ENCODE measurements at regions not wholly inside any gene's neighbourhood (a gene's known extent, or its start where the extent isn't known, plus 50 kb on each side); places are given as distances from the start of the nearest gene placed in this dataset.

GRCh38 chr18:78239090-78239457 is 740.5 kb upstream of the SALL3 start:
- no peaks in the 10 kb centered on the region for H4K20me1 ChIP-seq (ENCODE audit: insufficient read depth, low read length)
- H3K4me2 ChIP-seq (replicated peaks; ENCODE audit: extremely low read depth, low read length, poor library complexity, severe bottlenecking), result no peak overlapping the region
- Mint-ChIP-seq H3K4me1 (no peaks in the 10 kb centered on the region), H3K9me3 (peaks cover 2 to 9% (median 6%) of the 10 kb centered on the region in 7 donors), H3K4me3 (no peak overlapping the region), H3K36me3 (no peaks in the 10 kb centered on the region), H3K27me3 (ENCODE audit: low read depth in 3 of 3) (peaks cover 0 to 3% (median 2%) of the 10 kb centered on the region in 3 donors), H3K27ac (no peak overlapping the region)
- TF ChIP-seq CTCF (IDR thresholded peaks at IDR 0.05), result no peak
- H3K4me1 ChIP-seq (ENCODE audit: control insufficient read depth in 1 of 2, insufficient read depth in 2 of 2, low read length in 2 of 2), result no peaks in the 10 kb centered on the region
- H3K9ac ChIP-seq (ENCODE audit: insufficient read depth, low read length, poor library complexity, severe bottlenecking), result no peak overlapping the region
- no peak overlapping the region for H3K4me3 ChIP-seq (replicated peaks in 1 of 3; ENCODE audit: low read depth in 2 of 3, low read length in 3 of 3)
- no peaks in the 10 kb centered on the region for H3K27me3 ChIP-seq (ENCODE audit: control insufficient read depth in 2 of 2, insufficient read depth in 2 of 2, low read length in 2 of 2)
- peaks cover 10 to 16% of the 10 kb centered on the region in 2 donors for H3K9me3 ChIP-seq (replicated peaks in 1 of 2; ENCODE audit: control insufficient read depth in 1 of 2, insufficient read depth in 1 of 2, low read length in 2 of 2)
- no peak overlapping the region for H2AFZ ChIP-seq (ENCODE audit: insufficient read depth, low read depth, low read length, poor library complexity, severe bottlenecking)
- H3K79me2 ChIP-seq (ENCODE audit: insufficient read depth, low read length), result no peaks in the 10 kb centered on the region
- no peak overlapping the region for H3K27ac ChIP-seq (ENCODE audit: low read depth in 1 of 2, low read length in 2 of 2)
- WGBS (ENCODE audit: insufficient coverage), result 96% methylated on average over 17 of the region's 17 CpGs
- no peaks in the 10 kb centered on the region for H3K36me3 ChIP-seq (replicated peaks in 1 of 2; ENCODE audit: control insufficient read depth in 1 of 2, insufficient read depth in 2 of 2, low read length in 2 of 2)
- no peak for DNase-seq
- intact Hi-C loops (cut with micrococcal nuclease), result no loop called here

- no peak overlapping the region for H2AFZ ChIP-seq (ENCODE audit: insufficient read depth, low read depth, low read length, poor library complexity, severe bottlenecking)
- H3K9ac ChIP-seq (ENCODE audit: insufficient read depth, low read length, poor library complexity, severe bottlenecking), result no peak overlapping the region
- DNase-seq, result no peak
- peaks cover 1 to 3% (median 2%) of the 10 kb centered on the region in 3 donors for H3K27me3 Mint-ChIP-seq (ENCODE audit: low read depth in 3 of 3)
- H3K79me2 ChIP-seq (ENCODE audit: insufficient read depth, low read length), result no peaks in the 10 kb centered on the region
- H3K9me3 ChIP-seq (replicated peaks in 1 of 2; ENCODE audit: control insufficient read depth in 1 of 2, insufficient read depth in 1 of 2, low read length in 2 of 2), result peaks cover 10 to 18% of the 10 kb centered on the region in 2 donors
- H3K36me3 ChIP-seq (replicated peaks in 1 of 2; ENCODE audit: control insufficient read depth in 1 of 2, insufficient read depth in 2 of 2, low read length in 2 of 2), result no peaks in the 10 kb centered on the region
- H3K4me3 ChIP-seq (replicated peaks in 1 of 3; ENCODE audit: low read depth in 2 of 3, low read length in 3 of 3), result no peak overlapping the region
- H3K9me3 Mint-ChIP-seq, result peaks cover 4 to 10% (median 8%) of the 10 kb centered on the region in 7 donors
- intact Hi-C loops (cut with micrococcal nuclease), result no loop called here
- WGBS (ENCODE audit: insufficient coverage), result 100% methylated on average over 4 of the region's 13 CpGs
- H3K4me1 ChIP-seq (ENCODE audit: control insufficient read depth in 1 of 2, insufficient read depth in 2 of 2, low read length in 2 of 2), result no peaks in the 10 kb centered on the region
- no peak overlapping the region for H3K27ac ChIP-seq (ENCODE audit: low read depth in 1 of 2, low read length in 2 of 2)
- no peaks in the 10 kb centered on the region for H3K4me1 Mint-ChIP-seq
- no peak for TF ChIP-seq CTCF (IDR thresholded peaks at IDR 0.05)
- H4K20me1 ChIP-seq (ENCODE audit: insufficient read depth, low read length), result no peaks in the 10 kb centered on the region
- no peak overlapping the region for H3K27ac Mint-ChIP-seq
- no peaks in the 10 kb centered on the region for H3K27me3 ChIP-seq (ENCODE audit: control insufficient read depth in 2 of 2, insufficient read depth in 2 of 2, low read length in 2 of 2)
- no peaks in the 10 kb centered on the region for H3K36me3 Mint-ChIP-seq
- no peak overlapping the region for H3K4me3 Mint-ChIP-seq
- H3K4me2 ChIP-seq (replicated peaks; ENCODE audit: extremely low read depth, low read length, poor library complexity, severe bottlenecking), result no peak overlapping the region
Observed at GRCh38 chr18:78240101-78240500, 739.5 kb upstream of the SALL3 start.
